ENCODE measurements at regions not wholly inside any gene's neighbourhood (a gene's known extent, or its start where the extent isn't known, plus 50 kb on each side); places are given as distances from the start of the nearest gene placed in this dataset.

GRCh38 chr6:137309078-137309762, 90.0 kb upstream of the IFNGR1 start:
- ChIA-PET CTCF (interaction anchor here (0.7 to 1.4 kb wide), 6 partner anchors 12 to 281 kb away, joined by 3 read pairs; no protein-coding TSS in a partner anchor), POLR2A (no interaction called here)
- Histone ChIP-seq H3K36me3 (ENCODE audit: control insufficient read depth in 2 of 2, insufficient read depth in 1 of 2, low read length in 2 of 2) (no peaks in the 10 kb centered on the region), H3K4me1 (ENCODE audit: control insufficient read depth, insufficient read depth, low read length) (peaks cover 14% of the 10 kb centered on the region; the same call in 1 of the 2 replicates), H3K27ac (ENCODE audit: extremely low read depth, low read depth, low read length) (peak overlapping the region; percentile 20; the same call in 1 of the 2 replicates), H3K4me3 (ENCODE audit: low read depth, low read length) (no peak overlapping the region), H3K9me3 (ENCODE audit: control insufficient read depth, insufficient read depth, low read depth, low read length) (no peaks in the 10 kb centered on the region)
- TF ChIP-seq ZNF580 (tag by site-specific recombination; IDR thresholded peaks at IDR 0.05) (no peak), ZNF2 (tag by site-specific recombination; IDR thresholded peaks at IDR 0.05) (no peak), ZNF155 (tag by site-specific recombination; IDR thresholded peaks at IDR 0.05) (no peak), ZNF280D (tag by site-specific recombination; IDR thresholded peaks at IDR 0.05) (no peak), KLF1 (tag by site-specific recombination; IDR thresholded peaks at IDR 0.05) (peak; percentile 45; the same call in 1 of the 2 replicates), ATF2 (tag by site-specific recombination; IDR thresholded peaks at IDR 0.05; ENCODE audit: low read depth) (no peak), ZNF670 (tag by site-specific recombination; IDR thresholded peaks at IDR 0.05; ENCODE audit: low read depth) (no peak), ZNF660 (tag by site-specific recombination; IDR thresholded peaks at IDR 0.05) (0 out of 2 replicates have a peak, but pooled peaks have one; percentile 71), ZNF514 (tag by site-specific recombination; IDR thresholded peaks at IDR 0.05) (no peak), ZNF704 (tag by site-specific recombination; IDR thresholded peaks at IDR 0.05) (no peak), PATZ1 (tag by site-specific recombination; IDR thresholded peaks at IDR 0.05) (0 out of 2 replicates have a peak, but pooled peaks have one; percentile 22), TRIM28 (IDR thresholded peaks at IDR 0.05; ENCODE audit: borderline replicate concordance, low read length) (no peak; the same call in 1 of the 2 replicates), ZNF274 (IDR thresholded peaks at IDR 0.05; ENCODE audit: low read length) (no peak), ZNF274 (tag by site-specific recombination; IDR thresholded peaks at IDR 0.05; ENCODE audit: borderline replicate concordance) (no peak), ZNF423 (tag by site-specific recombination; IDR thresholded peaks at IDR 0.05) (no peak), ZNF248 (tag by site-specific recombination; IDR thresholded peaks at IDR 0.05) (no peak), ZNF292 (tag by site-specific recombination; IDR thresholded peaks at IDR 0.05; ENCODE audit: borderline replicate concordance, low read depth) (no peak), ZNF146 (tag by site-specific recombination; IDR thresholded peaks at IDR 0.05) (no peak), ZNF664 (tag by site-specific recombination; IDR thresholded peaks at IDR 0.05) (no peak), ZFP3 (tag by site-specific recombination; IDR thresholded peaks at IDR 0.05; ENCODE audit: low read depth) (no peak), ZNF302 (tag by site-specific recombination; IDR thresholded peaks at IDR 0.05; ENCODE audit: low read depth) (no peak), ZNF266 (tag by site-specific recombination; IDR thresholded peaks at IDR 0.05; ENCODE audit: low read depth) (no peak), ZNF211 (tag by site-specific recombination; IDR thresholded peaks at IDR 0.05; ENCODE audit: low read depth) (no peak), KLF9 (tag by site-specific recombination; IDR thresholded peaks at IDR 0.05; ENCODE audit: low read depth) (no peak), BCL11A (tag by site-specific recombination; IDR thresholded peaks at IDR 0.05; ENCODE audit: low read depth) (no peak), ZNF366 (tag by site-specific recombination; conservative IDR thresholded peaks at IDR 0.05) (peak; percentile 65), ZNF549 (tag by site-specific recombination; IDR thresholded peaks at IDR 0.05) (no peak), ZNF416 (tag by site-specific recombination; IDR thresholded peaks at IDR 0.05) (no peak), ZNF626 (tag by site-specific recombination; IDR thresholded peaks at IDR 0.05) (no peak), SCRT2 (tag by site-specific recombination; IDR thresholded peaks at IDR 0.05) (peak; percentile 18; the same call in 1 of the 2 replicates), SP3 (tag by site-specific recombination; IDR thresholded peaks at IDR 0.05) (no peak), ZNF214 (tag by site-specific recombination; IDR thresholded peaks at IDR 0.05; ENCODE audit: borderline replicate concordance) (no peak)
